Medulla oblongata (tissue), 1 donor: ENCODE measurements at regions not wholly inside any gene's neighbourhood (a gene's known extent, or its start where the extent isn't known, plus 50 kb on each side); places are given as distances from the start of the nearest gene placed in this dataset.
"Not testable (repeated sequence)": the region's sequence is repeated elsewhere in the genome, so short reads cannot be mapped to it uniquely, and the experiment has no call there.

Source experiments
- DNase-seq: peaks from one replicate; pipeline ENCODE4 v3.0.0-alpha.2; 2015; ENCODE audit errors: extremely low spot score

- DNase-seq = peak; percentile 71
Measured at GRCh38 chr21:35473496-35473895, 424.4 kb upstream of the RUNX1 start.

GRCh38 chr21:35470522-35470921, 421.4 kb upstream of the RUNX1 start:
- no peak for DNase-seq

DNA sequence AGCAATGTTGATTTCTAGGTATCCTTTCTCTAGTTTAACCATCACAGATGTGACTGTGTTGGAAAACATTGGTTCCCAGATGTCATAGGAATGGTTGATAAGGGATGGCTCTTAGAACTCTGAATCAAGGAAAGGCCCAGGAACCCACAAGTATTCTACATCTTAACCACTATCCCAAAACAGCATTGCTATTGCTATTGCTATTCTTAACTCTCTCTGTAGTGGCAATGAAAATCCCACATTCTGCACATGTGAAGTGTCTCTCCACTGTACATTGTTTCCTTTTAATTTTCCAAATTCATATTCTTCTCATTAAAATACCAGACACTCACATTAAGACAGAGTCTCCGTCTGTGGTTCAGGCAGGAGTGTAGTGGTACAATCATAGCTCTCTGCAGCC, 420.4 kb upstream of the RUNX1 start:
- DNase-seq = no peak

- no peak for DNase-seq
Measured at GRCh38 chr21:35468991-35469390, 419.9 kb upstream of the RUNX1 start.

GRCh38 chr21:35467566-35467965, 418.5 kb upstream of the RUNX1 start:
- DNase-seq = no peak

DNA sequence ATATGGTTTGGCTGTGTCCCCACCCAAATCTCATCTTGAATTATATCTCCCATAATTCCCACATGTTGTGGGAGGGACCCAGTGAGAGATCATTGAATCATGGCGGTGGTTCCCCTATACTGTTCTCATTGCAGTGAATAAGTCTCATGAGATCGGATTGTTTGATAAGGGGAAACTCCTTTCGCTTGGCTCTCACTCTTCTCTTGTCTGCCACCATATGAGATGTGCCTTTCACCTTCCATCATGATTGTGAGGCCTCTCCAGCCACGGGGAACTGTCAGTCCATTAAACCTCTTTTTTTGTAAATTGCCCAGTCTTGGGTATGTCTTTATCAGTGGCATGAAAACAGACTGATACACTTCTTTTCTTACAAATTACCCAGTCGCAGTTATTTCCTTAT, 417.6 kb upstream of the RUNX1 start:
- DNase-seq = not testable (repeated sequence)

- DNase-seq = no peak
Measured at GRCh38 chr21:35465741-35466140, 416.6 kb upstream of the RUNX1 start.

DNA sequence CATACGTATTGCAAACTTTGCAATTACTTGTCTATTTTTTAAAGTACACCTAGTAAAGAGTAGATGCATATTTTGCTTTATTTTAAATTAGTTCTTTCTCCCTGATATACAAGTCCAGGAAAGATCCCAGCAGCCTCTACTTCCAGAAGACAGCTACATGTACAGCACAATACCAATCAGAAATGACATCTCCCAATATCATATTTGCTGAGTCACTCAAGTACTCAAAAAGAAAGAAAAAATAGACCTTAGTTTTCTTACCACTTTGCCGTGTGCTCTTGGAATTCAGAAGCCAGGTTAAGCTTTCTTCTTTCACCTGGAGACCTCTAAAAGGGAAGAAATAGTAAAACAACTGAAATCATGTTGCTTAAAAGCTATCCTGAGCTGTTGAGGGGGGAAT, 412.6 kb upstream of the RUNX1 start:
- no peak for DNase-seq

GRCh38 chr21:35460441-35460840, 411.3 kb upstream of the RUNX1 start:
- DNase-seq = no peak

GRCh38 chr21:35458405-35458804, 409.3 kb upstream of the RUNX1 start:
- DNase-seq = no peak

DNA sequence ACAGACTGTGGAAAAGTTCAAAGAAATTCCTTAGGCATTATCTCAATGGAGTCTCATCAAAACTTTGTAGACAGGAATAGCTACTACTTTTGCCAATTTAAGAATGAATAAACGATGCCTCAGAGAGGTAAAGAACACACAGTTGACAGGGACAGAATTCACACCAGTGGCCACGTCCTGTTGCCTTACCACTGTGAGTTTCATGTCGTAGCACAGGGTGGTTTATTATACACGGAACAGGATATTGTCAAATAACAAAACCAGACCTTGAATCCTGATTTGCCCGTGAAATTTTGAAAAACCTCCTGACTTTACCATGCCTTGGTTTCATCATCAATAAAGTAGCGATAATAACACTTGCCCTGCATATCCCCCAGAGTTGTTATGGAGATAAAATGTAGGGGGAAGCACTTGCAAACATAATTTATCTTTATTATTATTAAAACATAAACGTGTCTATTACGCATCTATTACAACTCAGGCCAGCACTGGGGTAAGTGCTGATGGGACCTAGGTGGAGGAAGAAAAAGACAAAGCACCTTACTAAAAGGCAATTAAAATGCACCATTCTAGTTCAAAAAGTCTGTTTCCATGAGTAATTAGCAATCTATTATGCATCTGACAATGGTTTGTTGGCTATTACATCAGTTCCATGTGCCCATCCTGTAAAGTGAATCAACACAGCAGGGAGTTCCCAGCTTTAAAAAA, 408.1 kb upstream of the RUNX1 start:
- no peak for DNase-seq

DNA sequence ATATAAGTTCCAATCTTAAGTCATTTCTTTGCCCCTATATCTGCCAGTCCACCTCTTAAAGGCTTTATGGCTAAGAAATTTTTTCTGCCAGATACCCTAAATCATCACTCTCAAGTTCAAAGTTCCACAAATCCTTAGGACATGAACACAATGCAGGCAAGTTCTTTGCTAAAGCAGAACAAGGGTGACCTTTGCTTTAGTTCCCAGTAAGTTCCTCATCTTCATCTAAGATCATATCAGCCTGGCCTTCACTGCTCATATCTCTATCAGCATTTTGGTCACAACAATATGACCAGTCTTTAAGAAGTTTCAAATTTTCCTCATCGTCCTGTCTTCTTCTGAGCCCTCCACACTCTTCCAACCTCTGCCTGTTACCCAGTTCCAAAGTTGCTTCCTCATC, 402.2 kb upstream of the RUNX1 start:
- DNase-seq = no peak

- DNase-seq = no peak
Measured at GRCh38 chr21:35450830-35451229, 401.7 kb upstream of the RUNX1 start.

- DNase-seq = no peak
Measured at GRCh38 chr21:35449846-35450245, 400.7 kb upstream of the RUNX1 start.

- no peak for DNase-seq
Measured at GRCh38 chr21:35448876-35449599, 399.9 kb upstream of the RUNX1 start.

DNA sequence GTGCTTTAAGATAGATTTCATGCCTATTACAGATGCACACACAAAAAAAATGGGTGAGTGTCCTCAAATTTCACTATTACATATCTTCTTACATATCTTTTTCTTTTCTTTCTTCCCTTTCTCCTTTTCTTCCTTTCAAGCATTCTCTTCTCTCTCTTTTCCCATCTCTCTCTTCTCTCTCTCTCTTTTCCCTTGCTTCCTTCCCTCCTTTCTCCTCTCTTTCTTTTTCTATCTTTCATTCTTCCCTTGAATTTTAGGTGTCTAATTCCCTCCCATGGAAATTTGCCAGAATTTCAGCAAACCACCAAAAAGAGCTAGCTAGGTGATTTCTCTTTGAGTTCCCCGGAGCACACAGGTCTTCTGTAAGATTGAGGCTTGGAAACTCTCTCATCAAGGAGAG, 395.3 kb upstream of the RUNX1 start:
- DNase-seq = no peak

DNA sequence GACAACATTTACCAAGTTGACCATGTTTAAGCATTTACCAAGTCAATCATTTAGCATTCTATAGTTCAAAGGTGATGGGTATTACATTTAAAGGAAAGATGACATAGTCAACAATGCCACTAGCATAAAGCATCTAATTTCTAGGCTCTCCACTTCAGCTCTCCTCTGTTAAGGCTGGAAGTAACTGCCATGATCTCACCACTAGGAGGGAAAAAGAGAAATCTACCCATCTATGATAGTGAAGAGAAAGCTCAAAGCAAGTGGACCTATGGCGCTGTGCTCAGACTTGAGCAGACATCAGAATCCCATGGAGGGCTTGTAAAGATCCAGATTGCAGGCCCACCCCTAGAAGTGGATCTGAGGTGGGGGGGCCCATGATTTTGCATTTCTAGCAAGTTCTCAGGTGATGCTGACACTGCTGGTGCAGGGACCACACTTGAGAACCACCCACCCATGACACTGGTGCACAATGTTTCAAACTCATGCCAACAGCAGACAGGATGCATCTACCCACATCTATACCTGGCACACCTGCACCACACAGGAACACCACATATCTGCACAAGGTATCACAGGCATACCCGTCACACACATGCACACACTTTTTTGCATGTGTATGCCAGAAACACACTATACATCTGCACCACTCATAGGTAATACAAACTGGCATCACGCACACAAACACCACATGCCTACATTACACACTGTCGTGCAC, 392.9 kb upstream of the RUNX1 start:
- DNase-seq = no peak

DNA sequence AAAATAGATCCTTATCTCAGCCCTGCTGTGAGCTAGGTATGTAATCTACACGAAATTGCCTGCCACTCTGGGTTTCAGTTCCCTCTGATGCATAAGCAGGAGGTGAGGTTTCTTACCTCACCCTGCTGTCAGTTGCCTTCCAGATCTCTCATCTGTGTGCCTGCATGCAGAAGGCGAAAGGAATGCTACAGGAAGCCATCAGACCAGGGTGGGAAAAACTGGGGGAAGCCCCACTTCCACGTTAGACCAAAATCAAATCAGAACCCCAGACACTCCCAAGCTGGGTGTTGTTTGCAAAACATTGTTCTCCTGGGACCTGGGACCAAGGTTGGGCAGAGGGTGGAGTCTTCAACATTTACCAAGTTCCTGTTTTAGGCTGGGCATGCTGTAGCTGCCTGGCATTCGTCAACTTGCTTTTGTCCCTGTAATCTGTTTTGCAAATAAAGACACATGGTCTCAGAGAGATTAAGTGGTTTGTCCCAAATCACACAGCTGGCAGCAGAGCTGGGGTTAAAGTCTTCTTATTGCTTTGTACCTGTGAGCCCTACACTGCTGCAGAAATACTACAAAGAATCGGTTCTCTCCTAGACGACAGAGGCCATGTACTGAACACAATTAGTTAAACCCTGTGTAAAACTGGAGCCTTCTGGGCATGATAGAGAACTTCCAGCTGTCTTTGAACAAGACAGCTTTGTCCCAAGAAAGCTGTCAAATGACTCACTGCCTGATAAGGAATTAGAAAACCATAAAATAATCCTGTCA, 389.7 kb upstream of the RUNX1 start:
- DNase-seq = peak; percentile 9

GRCh38 chr21:35437941-35438340, 388.8 kb upstream of the RUNX1 start:
- no peak for DNase-seq

- DNase-seq = no peak
Measured at GRCh38 chr21:35436899-35437298, 387.8 kb upstream of the RUNX1 start.

- not testable (repeated sequence) for DNase-seq
Measured at GRCh38 chr21:35432601-35433000, 383.5 kb upstream of the RUNX1 start.

DNA sequence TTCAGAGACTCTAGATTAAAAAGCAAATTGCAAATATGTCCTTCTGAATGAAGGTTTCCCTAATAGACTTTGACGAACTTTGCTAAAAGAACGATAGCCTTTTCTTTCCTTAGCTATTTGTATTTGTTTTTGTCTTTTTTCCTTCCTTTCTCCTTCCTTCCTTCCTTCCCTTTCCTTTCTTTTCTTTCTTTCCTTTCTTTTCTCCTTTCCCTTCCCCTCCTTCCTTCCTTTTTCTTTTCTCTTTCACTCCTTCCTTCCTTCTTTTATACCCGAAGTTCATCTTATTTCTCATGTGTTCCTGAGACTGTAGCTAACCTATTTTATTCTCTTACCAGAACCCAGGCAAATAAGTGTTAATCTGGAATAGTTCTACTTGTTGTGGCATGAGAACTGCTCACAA, 381.2 kb upstream of the RUNX1 start:
- DNase-seq = no peak
